ENCODE measurements at regions not wholly inside any gene's neighbourhood (a gene's known extent, or its start where the extent isn't known, plus 50 kb on each side); places are given as distances from the start of the nearest gene placed in this dataset.

- H3K4me3 ChIP-seq (replicated peaks; ENCODE audit: insufficient read depth, low read length) = no peak overlapping the region
- TF ChIP-seq, protein P1, sequence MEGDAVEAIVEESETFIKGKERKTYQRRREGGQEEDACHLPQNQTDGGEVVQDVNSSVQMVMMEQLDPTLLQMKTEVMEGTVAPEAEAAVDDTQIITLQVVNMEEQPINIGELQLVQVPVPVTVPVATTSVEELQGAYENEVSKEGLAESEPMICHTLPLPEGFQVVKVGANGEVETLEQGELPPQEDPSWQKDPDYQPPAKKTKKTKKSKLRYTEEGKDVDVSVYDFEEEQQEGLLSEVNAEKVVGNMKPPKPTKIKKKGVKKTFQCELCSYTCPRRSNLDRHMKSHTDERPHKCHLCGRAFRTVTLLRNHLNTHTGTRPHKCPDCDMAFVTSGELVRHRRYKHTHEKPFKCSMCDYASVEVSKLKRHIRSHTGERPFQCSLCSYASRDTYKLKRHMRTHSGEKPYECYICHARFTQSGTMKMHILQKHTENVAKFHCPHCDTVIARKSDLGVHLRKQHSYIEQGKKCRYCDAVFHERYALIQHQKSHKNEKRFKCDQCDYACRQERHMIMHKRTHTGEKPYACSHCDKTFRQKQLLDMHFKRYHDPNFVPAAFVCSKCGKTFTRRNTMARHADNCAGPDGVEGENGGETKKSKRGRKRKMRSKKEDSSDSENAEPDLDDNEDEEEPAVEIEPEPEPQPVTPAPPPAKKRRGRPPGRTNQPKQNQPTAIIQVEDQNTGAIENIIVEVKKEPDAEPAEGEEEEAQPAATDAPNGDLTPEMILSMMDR (IDR thresholded peaks at IDR 0.05; ENCODE audit: insufficient read depth, low read length) = no peak
- TF ChIP-seq POLR2AphosphoS5 (IDR thresholded peaks at IDR 0.05; ENCODE audit: low read depth) (no peak), GABPA (IDR thresholded peaks at IDR 0.05; ENCODE audit: low read depth) (no peak), SPI1 (IDR thresholded peaks at IDR 0.05; ENCODE audit: borderline replicate concordance, low read depth) (no peak), REST (IDR thresholded peaks at IDR 0.05; ENCODE audit: insufficient replicate concordance, low read depth) (no peak)
- no peak overlapping the region for H3K27ac ChIP-seq (replicated peaks)
- H3K27me3 ChIP-seq (ENCODE audit: insufficient read depth, poor library complexity, severe bottlenecking) = no peaks in the 10 kb centered on the region
- DNase-seq (ENCODE audit: low read depth in 1 of 2, low spot score in 1 of 2) = no peak
These were observed 135.0 kb downstream of the FOXG1 start for GRCh38 chr14:28901631-28902030.

- H3K27me3 ChIP-seq (ENCODE audit: insufficient read depth, poor library complexity, severe bottlenecking) = no peaks in the 10 kb centered on the region
- TF ChIP-seq, protein P1 (IDR thresholded peaks at IDR 0.05; ENCODE audit: insufficient read depth, low read length) = no peak
- no peak for TF ChIP-seq REST (IDR thresholded peaks at IDR 0.05; ENCODE audit: insufficient replicate concordance, low read depth)
- no peak overlapping the region for H3K27ac ChIP-seq (replicated peaks)
- DNase-seq (ENCODE audit: low read depth in 1 of 2, low spot score in 1 of 2) = no peak
- H3K4me3 ChIP-seq (replicated peaks; ENCODE audit: insufficient read depth, low read length) = no peak overlapping the region
These were observed 136.3 kb downstream of the FOXG1 start for GRCh38 chr14:28902930-28903329.

- H3K4me3 ChIP-seq (replicated peaks; ENCODE audit: insufficient read depth, low read length) = no peak overlapping the region
- DNase-seq (ENCODE audit: low read depth in 1 of 2, low spot score in 1 of 2) = no peak
- H3K27me3 ChIP-seq (ENCODE audit: insufficient read depth, poor library complexity, severe bottlenecking) = no peaks in the 10 kb centered on the region
- TF ChIP-seq POLR2AphosphoS5 (IDR thresholded peaks at IDR 0.05; ENCODE audit: low read depth) = no peak
- TF ChIP-seq SPI1 (IDR thresholded peaks at IDR 0.05; ENCODE audit: borderline replicate concordance, low read depth) = no peak
- TF ChIP-seq, protein P1 (IDR thresholded peaks at IDR 0.05; ENCODE audit: insufficient read depth, low read length) = no peak
- TF ChIP-seq REST (IDR thresholded peaks at IDR 0.05; ENCODE audit: insufficient replicate concordance, low read depth) = no peak
- no peak for TF ChIP-seq GABPA (IDR thresholded peaks at IDR 0.05; ENCODE audit: low read depth)
- H3K27ac ChIP-seq (replicated peaks) = no peak overlapping the region
These were observed 144.9 kb downstream of the FOXG1 start for GRCh38 chr14:28911521-28911920.
